Mesodermal cell (in vitro differentiated cells): ENCODE measurements at regions not wholly inside any gene's neighbourhood (a gene's known extent, or its start where the extent isn't known, plus 50 kb on each side); places are given as distances from the start of the nearest gene placed in this dataset.
"Not testable (repeated sequence)": the region's sequence is repeated elsewhere in the genome, so short reads cannot be mapped to it uniquely, and the experiment has no call there.

Experiments
- H3K27ac ChIP-seq: 2 replicates; pipeline ENCODE4 v1.7.0; 2013; ENCODE audit warnings: mild to moderate bottlenecking, low read depth, low read length, moderate library complexity; ENCODE audit not compliant: severe bottlenecking
- H3K36me3 ChIP-seq: 2 replicates; pipeline ENCODE4 v1.7.1; 2013; ENCODE audit warnings: mild to moderate bottlenecking, low read length, moderate library complexity; ENCODE audit not compliant: control insufficient read depth, insufficient read depth
- H3K4me1 ChIP-seq: one replicate; pipeline ENCODE4 v1.7.1; 2013; ENCODE audit warnings: mild to moderate bottlenecking, low read length; ENCODE audit not compliant: insufficient read depth, control insufficient read depth, poor library complexity, severe bottlenecking
- H3K4me3 ChIP-seq: 2 replicates; pipeline ENCODE4 v1.7.0; 2013; ENCODE audit warnings: low read length, control low read depth, mild to moderate bottlenecking; ENCODE audit not compliant: insufficient read depth, poor library complexity, severe bottlenecking; ENCODE audit errors: extremely low read depth
- H3K9me3 ChIP-seq: 2 replicates; pipeline ENCODE4 v1.7.1; 2013; ENCODE audit warnings: mild to moderate bottlenecking, low read length, moderate library complexity; ENCODE audit not compliant: control insufficient read depth
- WGBS, 2 experiments: methylation state at CpG; one replicate each; pipeline ENCODE4 v1.1.5; 2013; ENCODE audit warnings: missing lambda C conversion rate in 2 of 2; ENCODE audit not compliant: insufficient coverage in 2 of 2; 5-methylcytosine and 5-hydroxymethylcytosine counted together

GRCh38 chr6:85325811-85326210 is 124.1 kb upstream of the NT5E start:
- not testable (repeated sequence) for H3K9me3 ChIP-seq, H3K36me3 ChIP-seq, H3K4me1 ChIP-seq, H3K4me3 ChIP-seq, H3K27ac ChIP-seq
- WGBS, 2 experiments: 95 to 100% methylated on average over 2 to 7 of the region's 31 CpGs

- no peak overlapping the region for H3K27ac ChIP-seq
- H3K4me1 ChIP-seq: no peaks in the 10 kb centered on the region
- no peaks in the 10 kb centered on the region for H3K36me3 ChIP-seq
- 43% methylated on average over 6 of the region's 9 CpGs; no CpG with 5 or more reads in 1 of the 2 experiments for WGBS, 2 experiments
- no peak overlapping the region for H3K4me3 ChIP-seq
- peaks cover 3% of the 10 kb centered on the region for H3K9me3 ChIP-seq
Measured at GRCh38 chr6:85323435-85324040, 126.3 kb upstream of the NT5E start.

GRCh38 chr6:85322446-85323105 is 127.3 kb upstream of the NT5E start:
- no peaks in the 10 kb centered on the region for H3K36me3 ChIP-seq
- 0% methylated on average over 1 of the region's 2 CpGs for WGBS, 2 experiments

GRCh38 chr6:85321906-85322305 is 128.0 kb upstream of the NT5E start:
- H3K4me1 ChIP-seq: no peaks in the 10 kb centered on the region
- H3K9me3 ChIP-seq: peaks cover 12% of the 10 kb centered on the region
- WGBS, 2 experiments: 77 to 100% methylated on average over 2 of the region's 2 CpGs
- no peak overlapping the region for H3K27ac ChIP-seq
- H3K4me3 ChIP-seq: no peak overlapping the region
- H3K36me3 ChIP-seq: no peaks in the 10 kb centered on the region

More at GRCh38 chr6:85322446-85323105, 127.3 kb upstream of the NT5E start:
- H3K4me3 ChIP-seq: no peak overlapping the region
- H3K4me1 ChIP-seq: no peaks in the 10 kb centered on the region
- H3K9me3 ChIP-seq: peaks cover 12% of the 10 kb centered on the region
- no peak overlapping the region for H3K27ac ChIP-seq

GRCh38 chr6:85314586-85314985 is 135.3 kb upstream of the NT5E start:
- no peak overlapping the region for H3K27ac ChIP-seq
- peaks cover 12% of the 10 kb centered on the region for H3K9me3 ChIP-seq
- 81 to 83% methylated on average over 5 to 7 of the region's 7 CpGs for WGBS, 2 experiments
- no peaks in the 10 kb centered on the region for H3K36me3 ChIP-seq
- H3K4me1 ChIP-seq: no peaks in the 10 kb centered on the region
- no peak overlapping the region for H3K4me3 ChIP-seq

- 80 to 90% methylated on average over 2 to 3 of the region's 3 CpGs for WGBS, 2 experiments
Measured at GRCh38 chr6:85300581-85300980, 149.3 kb upstream of the NT5E start.

GRCh38 chr6:85298553-85298952 is 151.3 kb upstream of the NT5E start:
- Histone ChIP-seq H3K9me3 (no peaks in the 10 kb centered on the region), H3K27ac (no peak overlapping the region), H3K4me1 (no peaks in the 10 kb centered on the region), H3K36me3 (no peaks in the 10 kb centered on the region), H3K4me3 (no peak overlapping the region)
- WGBS, 2 experiments: 81 to 95% methylated on average over 2 of the region's 3 CpGs

More at GRCh38 chr6:85300581-85300980, 149.3 kb upstream of the NT5E start:
- no peaks in the 10 kb centered on the region for H3K9me3 ChIP-seq
- H3K36me3 ChIP-seq: no peaks in the 10 kb centered on the region
- H3K4me1 ChIP-seq: no peaks in the 10 kb centered on the region
- H3K27ac ChIP-seq: no peak overlapping the region
- H3K4me3 ChIP-seq: no peak overlapping the region

- 78 to 97% methylated on average over 3 of the region's 3 CpGs for WGBS, 2 experiments
Measured at GRCh38 chr6:85291326-85291725, 158.6 kb upstream of the NT5E start.

GRCh38 chr6:85287654-85288053 is 162.2 kb upstream of the NT5E start:
- 84 to 87% methylated on average over 6 to 9 of the region's 9 CpGs for WGBS, 2 experiments

More at GRCh38 chr6:85291326-85291725, 158.6 kb upstream of the NT5E start:
- no peaks in the 10 kb centered on the region for H3K9me3 ChIP-seq
- no peaks in the 10 kb centered on the region for H3K36me3 ChIP-seq
- H3K4me3 ChIP-seq: no peak overlapping the region
- H3K27ac ChIP-seq: no peak overlapping the region
- H3K4me1 ChIP-seq: no peaks in the 10 kb centered on the region

GRCh38 chr6:85287158-85287557 is 162.7 kb upstream of the NT5E start:
- 79 to 85% methylated on average over 2 of the region's 3 CpGs for WGBS, 2 experiments
- Histone ChIP-seq H3K4me1 (no peaks in the 10 kb centered on the region), H3K4me3 (no peak overlapping the region), H3K36me3 (no peaks in the 10 kb centered on the region), H3K9me3 (no peaks in the 10 kb centered on the region), H3K27ac (no peak overlapping the region)

More at GRCh38 chr6:85287654-85288053, 162.2 kb upstream of the NT5E start:
- Histone ChIP-seq H3K4me3 (no peak overlapping the region), H3K4me1 (no peaks in the 10 kb centered on the region), H3K36me3 (no peaks in the 10 kb centered on the region), H3K9me3 (no peaks in the 10 kb centered on the region), H3K27ac (no peak overlapping the region)

- not testable (repeated sequence) for H3K36me3 ChIP-seq, H3K27ac ChIP-seq, H3K4me1 ChIP-seq, H3K4me3 ChIP-seq, H3K9me3 ChIP-seq
Measured at GRCh38 chr6:85286507-85286906, 163.4 kb upstream of the NT5E start.
